ENCODE measurements at regions not wholly inside any gene's neighbourhood (a gene's known extent, or its start where the extent isn't known, plus 50 kb on each side); places are given as distances from the start of the nearest gene placed in this dataset.

- no peak overlapping the region for H3K4ac ChIP-seq (replicated peaks; ENCODE audit: insufficient read length, low read depth, low read length)
- no peak for DNase-seq (ENCODE audit: low read depth in 1 of 2, low spot score in 2 of 2)
- H3K14ac ChIP-seq (ENCODE audit: insufficient read length), result no peak overlapping the region
- no peak overlapping the region for H3K27ac ChIP-seq (ENCODE audit: low read depth, low read length)
- WGBS, 2 experiments (ENCODE audit: extremely low coverage in 1 of 2, insufficient coverage in 1 of 2, insufficient read length in 1 of 2, insufficient replicate concordance in 2 of 2, low coverage in 1 of 2, low lambda C conversion rate in 2 of 2, missing lambda C conversion rate in 1 of 2), result 92% methylated on average over 10 of the region's 10 CpGs; no CpG with 5 or more reads in 1 of the 2 experiments
- no peak overlapping the region for H4K8ac ChIP-seq (ENCODE audit: extremely low read depth, insufficient read depth, low read length)
- no peak overlapping the region for H2BK15ac ChIP-seq (ENCODE audit: low read length)
- no peak overlapping the region for H3K56ac ChIP-seq (replicated peaks; ENCODE audit: insufficient read length, low read depth, low read length)
- no peak for FAIRE-seq
- no peak overlapping the region for H2BK12ac ChIP-seq (ENCODE audit: low read depth, low read length)
- H2AFZ ChIP-seq (ENCODE audit: low read length), result no peak overlapping the region
- no peak overlapping the region for H3K4me2 ChIP-seq (ENCODE audit: insufficient read depth in 1 of 2, low read depth in 2 of 2, low read length in 2 of 2)
- H3K27me3 ChIP-seq (replicated peaks in 1 of 4; ENCODE audit: control insufficient read depth in 3 of 4, extremely low read depth in 1 of 4, insufficient read depth in 3 of 4, low read length in 3 of 4), result no peaks in the 10 kb centered on the region
- TF ChIP-seq RFX5 (IDR thresholded peaks at IDR 0.05; ENCODE audit: borderline replicate concordance, low read depth, low read length), result no peak
- TF ChIP-seq SIN3A (conservative IDR thresholded peaks at IDR 0.05 in 1 of 2, IDR thresholded peaks at IDR 0.05 in 1 of 2; ENCODE audit: low read depth in 1 of 2, low read length in 2 of 2), result no peak
- no peak for TF ChIP-seq ASH2L (IDR thresholded peaks at IDR 0.05; ENCODE audit: low read length)
- TF ChIP-seq EZH2 (IDR thresholded peaks at IDR 0.05; ENCODE audit: low read depth, low read length, severe bottlenecking), result no peak
- TF ChIP-seq RAD21 (IDR thresholded peaks at IDR 0.05 in 1 of 2, conservative IDR thresholded peaks at IDR 0.05 in 1 of 2; ENCODE audit: low read depth in 2 of 2, low read length in 2 of 2), result no peak
- TF ChIP-seq CBX5 (IDR thresholded peaks at IDR 0.05; ENCODE audit: low read depth, low read length), result no peak
- no peak for TF ChIP-seq RXRA (IDR thresholded peaks at IDR 0.05; ENCODE audit: insufficient read depth, low read depth, low read length)
- no peak for TF ChIP-seq HDAC2 (IDR thresholded peaks at IDR 0.05; ENCODE audit: borderline replicate concordance in 1 of 2, low read depth in 2 of 2, low read length in 2 of 2)
- TF ChIP-seq SP1 (IDR thresholded peaks at IDR 0.05; ENCODE audit: low read depth, low read length), result no peak
- no peaks in the 10 kb centered on the region for H3K9me3 ChIP-seq (ENCODE audit: insufficient read depth in 2 of 2, low read depth in 1 of 2, low read length in 1 of 2)
- H3K23me2 ChIP-seq (ENCODE audit: low read depth, low read length), result no peaks in the 10 kb centered on the region
- peaks cover 0 to 2% of the 10 kb centered on the region in 2 experiments for H4K20me1 ChIP-seq (replicated peaks in 1 of 2; ENCODE audit: control insufficient read depth in 1 of 2, insufficient read depth in 2 of 2, low read length in 2 of 2)
- no peak overlapping the region for H3K4me3 ChIP-seq (ENCODE audit: extremely low read depth in 1 of 4, insufficient read depth in 2 of 4, low read depth in 3 of 4, low read length in 4 of 4)
- H3K23ac ChIP-seq (ENCODE audit: insufficient read length), result no peak overlapping the region
- CTCF ChIA-PET (ENCODE audit: partially characterized antibody), result interaction anchor here (0.8 to 1.4 kb wide), 7 partner anchors 14 to 374 kb away, joined by 3 to 4 read pairs (median 3); no protein-coding TSS in a partner anchor
- POLR2A ChIA-PET (ENCODE audit: partially characterized antibody), result interaction anchor here (1.9 kb wide), 1 partner anchor 9 kb away, joined by 4 read pairs; no protein-coding TSS in a partner anchor
- no peak overlapping the region for H2BK5ac ChIP-seq (ENCODE audit: low read depth, low read length)
- H3K9ac ChIP-seq (replicated peaks in 1 of 4; ENCODE audit: extremely low read depth in 1 of 4, low read depth in 3 of 4, low read length in 3 of 4), result no peak overlapping the region
- H2BK20ac ChIP-seq (ENCODE audit: low read length), result no peak overlapping the region
- H3K79me1 ChIP-seq (ENCODE audit: low read depth, low read length), result no peaks in the 10 kb centered on the region
- no peak overlapping the region for H4K5ac ChIP-seq (ENCODE audit: insufficient read length, low read depth, low read length)
- no peaks in the 10 kb centered on the region for H3K36me3 ChIP-seq (ENCODE audit: control insufficient read depth in 2 of 4, insufficient read depth in 4 of 4, low read length in 3 of 4)
- H4K91ac ChIP-seq (replicated peaks; ENCODE audit: insufficient read length, low read length), result no peak overlapping the region
- no peak overlapping the region for H2BK120ac ChIP-seq (replicated peaks; ENCODE audit: low read depth, low read length)
- H3K18ac ChIP-seq (ENCODE audit: extremely low read depth, low read length), result no peak overlapping the region
- H3K79me2 ChIP-seq (ENCODE audit: control insufficient read depth in 1 of 2, insufficient read depth in 2 of 2, low read length in 2 of 2), result no peaks in the 10 kb centered on the region
- H2AK5ac ChIP-seq (ENCODE audit: low read depth, low read length), result no peak overlapping the region
- no peaks in the 10 kb centered on the region for H3K4me1 ChIP-seq (replicated peaks in 1 of 4; ENCODE audit: control insufficient read depth in 3 of 4, insufficient read depth in 4 of 4, low read length in 3 of 4)
Observed at GRCh38 chr1:10881046-10881445, 84.6 kb upstream of the CASZ1 start.

Measured in H1 (cell line).